NCI-H1417 treated with DMSO at 0.1 percent for 48 hours (cell line): ENCODE measurements at regions not wholly inside any gene's neighbourhood (a gene's known extent, or its start where the extent isn't known, plus 50 kb on each side); places are given as distances from the start of the nearest gene placed in this dataset.
A peak's percentile ranks its signal among the peaks of the same experiment; 100 is the strongest.
"Not testable (repeated sequence)": the region's sequence is repeated elsewhere in the genome, so short reads cannot be mapped to it uniquely, and the experiment has no call there.

Experiments
- DNase-seq: peaks from one replicate; lab custom pipeline; 2025; lab: John Stamatoyannopoulos, UW

DNA sequence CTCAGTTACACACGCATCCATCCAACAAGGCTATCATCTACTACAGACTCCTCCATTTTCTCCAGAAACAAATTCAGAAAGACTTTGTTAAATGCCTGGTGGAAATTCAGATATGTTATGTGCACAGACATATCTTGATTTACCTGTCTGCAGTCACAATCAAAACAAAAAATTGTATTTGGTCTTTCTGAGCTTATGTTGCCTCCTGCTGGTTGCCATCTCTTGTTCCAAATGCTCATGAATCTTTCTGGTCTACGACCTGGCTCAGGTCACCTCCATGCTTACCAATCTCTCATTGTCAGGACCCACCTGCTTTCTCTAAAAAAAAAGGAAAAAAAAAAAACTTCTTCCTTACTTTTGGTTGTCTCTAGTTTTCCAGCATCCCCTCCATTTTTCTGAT lies 169.2 kb upstream of the PLXNC1 start:
- no peak for DNase-seq

GRCh38 chr12:93980711-93981110 lies 167.7 kb upstream of the PLXNC1 start:
- no peak for DNase-seq

DNA sequence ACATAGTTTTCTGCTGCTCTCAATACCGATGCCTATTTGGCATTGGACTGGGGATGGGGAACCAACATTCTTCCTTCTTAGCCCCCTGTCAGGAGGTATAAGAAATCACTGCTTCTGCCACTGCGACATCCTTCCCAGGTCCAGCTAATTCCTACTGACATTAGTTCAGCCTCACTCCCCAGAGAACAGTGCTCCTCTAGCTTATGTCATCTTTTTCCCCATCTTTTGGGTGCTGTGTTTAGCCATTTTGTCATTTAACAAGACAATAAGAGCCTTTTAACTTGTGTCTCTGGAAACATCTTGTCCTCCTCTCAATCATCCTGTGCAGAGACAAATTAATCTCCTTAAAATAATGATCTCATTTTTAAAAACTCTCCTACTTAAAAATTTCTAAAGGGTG lies 167.0 kb upstream of the PLXNC1 start:
- no peak for DNase-seq

GRCh38 chr12:93982771-93983315 lies 165.5 kb upstream of the PLXNC1 start:
- peak; percentile 37 for DNase-seq

DNA sequence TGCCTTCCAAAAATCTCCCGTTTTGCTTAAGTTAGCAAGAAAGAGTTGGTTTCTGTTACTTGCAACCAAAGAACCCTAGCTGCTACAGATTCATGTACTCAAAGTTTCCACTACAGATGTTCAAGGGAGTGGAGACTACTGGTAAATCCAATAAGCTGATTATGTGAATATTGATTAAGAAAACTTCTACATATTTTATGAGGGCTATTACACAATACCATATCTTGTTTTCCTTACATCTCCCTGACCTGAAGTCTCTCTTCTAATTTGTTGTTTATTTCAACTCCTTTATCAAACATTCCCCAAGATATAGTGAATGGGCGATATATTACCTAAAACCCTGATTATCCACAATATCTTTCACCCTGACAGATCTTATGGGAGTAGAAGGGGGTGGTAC lies 164.4 kb upstream of the PLXNC1 start:
- DNase-seq, result no peak

- no peak for DNase-seq
Observed at GRCh38 chr12:93989949-93990348, 158.4 kb upstream of the PLXNC1 start.

- no peak for DNase-seq
Observed at GRCh38 chr12:93990832-93991803, 157.3 kb upstream of the PLXNC1 start.

- no peak for DNase-seq
Observed at GRCh38 chr12:93991829-93992461, 156.4 kb upstream of the PLXNC1 start.

DNA sequence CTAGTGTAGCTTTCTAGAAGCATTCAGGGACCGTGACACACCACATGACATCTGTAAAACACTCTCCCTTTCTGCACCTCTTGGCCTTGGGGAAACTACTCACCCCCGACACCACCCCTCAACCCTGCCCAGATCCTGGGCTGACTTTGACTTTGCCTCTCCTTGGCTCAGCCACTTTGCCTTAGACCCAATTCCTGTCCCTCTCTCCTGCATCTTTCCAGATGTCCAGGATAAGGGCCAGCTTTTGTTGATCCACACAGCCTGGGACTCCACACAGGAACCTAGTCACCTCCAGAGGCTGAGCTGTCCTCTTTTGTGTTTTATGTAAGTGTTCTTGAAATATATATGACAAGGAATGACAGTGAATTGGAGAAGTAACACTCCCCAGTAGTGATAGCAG lies 153.7 kb upstream of the PLXNC1 start:
- no peak for DNase-seq

DNA sequence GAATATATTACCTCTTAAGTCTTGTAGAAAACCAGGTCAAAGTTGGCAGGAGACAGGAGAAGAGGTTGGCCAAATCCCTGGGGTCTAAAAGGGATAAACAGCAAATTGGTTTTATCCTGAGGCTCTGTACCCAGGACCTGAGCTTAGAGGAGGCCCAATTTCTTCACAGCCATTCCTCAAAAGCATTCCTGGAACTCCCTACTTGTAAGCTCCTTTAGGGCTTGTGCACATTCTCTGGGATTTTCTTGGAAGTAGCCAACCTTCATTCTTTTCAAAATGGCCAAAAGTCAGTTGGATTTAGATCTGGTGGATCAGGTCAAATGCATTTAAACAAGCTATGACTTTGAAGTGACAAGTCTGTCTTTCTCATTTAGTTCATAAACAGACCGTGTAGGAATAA lies 152.1 kb upstream of the PLXNC1 start:
- DNase-seq, result no peak

GRCh38 chr12:94001691-94002090 lies 146.7 kb upstream of the PLXNC1 start:
- DNase-seq, result no peak

- not testable (repeated sequence) for DNase-seq
Observed at GRCh38 chr12:94002925-94003324, 145.5 kb upstream of the PLXNC1 start.

DNA sequence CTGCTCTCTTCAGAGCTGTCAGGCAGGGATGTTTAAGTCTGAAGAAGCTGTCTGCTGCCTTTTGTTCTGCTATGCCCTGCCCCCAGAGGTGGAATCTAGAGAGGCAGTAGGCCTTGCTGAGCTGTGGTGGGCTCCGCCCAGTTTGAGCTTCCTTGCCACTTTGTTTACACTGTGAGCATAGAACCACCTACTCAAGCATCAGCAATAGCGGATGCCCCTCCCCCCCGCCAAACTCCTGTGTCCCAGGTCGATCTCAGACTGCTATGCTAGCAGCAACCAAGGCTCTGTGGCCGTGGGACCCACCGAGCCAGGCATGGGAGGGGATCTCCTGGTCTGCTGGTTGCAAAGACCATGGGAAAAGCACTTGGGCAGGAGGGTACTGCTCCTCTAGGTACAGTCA lies 140.5 kb upstream of the PLXNC1 start:
- DNase-seq, result not testable (repeated sequence)

GRCh38 chr12:94010307-94010706 lies 138.1 kb upstream of the PLXNC1 start:
- no peak for DNase-seq

- no peak for DNase-seq
Observed at GRCh38 chr12:94012071-94012470, 136.3 kb upstream of the PLXNC1 start.

GRCh38 chr12:94012590-94012989 lies 135.8 kb upstream of the PLXNC1 start:
- DNase-seq, result no peak

- not testable (repeated sequence) for DNase-seq
Observed at GRCh38 chr12:94017247-94017646, 131.1 kb upstream of the PLXNC1 start.

DNA sequence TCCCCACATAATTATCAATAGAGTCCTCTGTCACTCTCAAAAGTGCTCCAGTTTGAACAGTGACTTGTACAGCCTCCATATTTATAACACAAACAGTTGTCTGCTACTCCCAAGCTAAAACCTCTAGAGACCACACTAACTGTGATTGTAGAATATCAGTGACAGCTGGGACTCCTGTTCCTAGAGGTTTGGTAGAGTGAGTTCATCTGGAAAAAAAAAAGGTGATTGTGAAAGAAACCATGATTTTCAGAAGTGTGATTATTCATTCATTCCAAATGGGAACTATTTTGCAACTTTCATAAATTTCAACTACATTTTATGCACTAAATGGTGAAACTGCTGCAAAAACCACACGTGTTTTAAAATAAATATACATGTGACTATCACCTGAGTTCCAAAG lies 128.0 kb upstream of the PLXNC1 start:
- no peak for DNase-seq

- DNase-seq, result no peak
Observed at GRCh38 chr12:94023879-94024278, 124.5 kb upstream of the PLXNC1 start.

- no peak for DNase-seq
Observed at GRCh38 chr12:94025068-94025467, 123.3 kb upstream of the PLXNC1 start.

GRCh38 chr12:94025756-94026155 lies 122.6 kb upstream of the PLXNC1 start:
- no peak for DNase-seq

DNA sequence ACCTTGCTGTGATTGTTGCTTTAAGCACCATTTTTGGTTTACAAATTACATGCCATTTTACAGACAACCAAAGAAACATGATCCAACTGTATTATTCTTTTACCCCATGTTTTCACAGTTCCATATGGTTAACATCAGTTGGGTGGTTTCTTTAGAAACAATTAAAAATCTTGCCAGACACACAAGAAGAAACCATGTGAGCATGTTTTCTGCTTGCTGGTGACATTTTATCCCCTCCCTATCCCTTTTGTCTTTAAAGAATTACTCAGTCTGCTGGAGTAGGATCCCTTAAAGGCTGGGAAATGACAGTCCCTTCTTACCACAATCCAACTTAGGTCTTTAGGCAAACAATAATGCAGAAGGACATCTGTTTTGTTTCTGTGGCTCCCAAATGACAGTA lies 121.8 kb upstream of the PLXNC1 start:
- no peak for DNase-seq

DNA sequence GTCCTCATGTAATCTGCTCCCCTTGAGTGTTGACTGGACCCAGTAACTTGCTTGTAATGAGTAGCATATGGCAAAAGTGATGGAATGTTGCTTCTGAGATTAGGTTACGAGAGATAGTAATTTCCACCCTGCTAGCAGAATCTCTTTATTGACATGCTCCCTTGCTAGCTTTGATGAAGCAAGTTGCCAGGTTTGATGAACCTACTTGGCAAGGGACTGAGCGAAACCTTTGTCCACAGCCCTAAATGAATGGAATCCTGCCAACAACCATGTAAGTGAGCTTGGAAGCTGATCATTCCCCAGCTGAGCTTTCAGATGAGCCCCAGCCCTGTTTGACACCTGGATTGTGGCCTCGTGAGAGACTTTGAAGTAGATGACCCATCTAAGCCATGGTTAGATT lies 120.8 kb upstream of the PLXNC1 start:
- DNase-seq, result no peak
